ENCODE measurements at regions not wholly inside any gene's neighbourhood (a gene's known extent, or its start where the extent isn't known, plus 50 kb on each side); places are given as distances from the start of the nearest gene placed in this dataset.
A peak's percentile ranks its signal among the peaks of the same experiment; 100 is the strongest.

GRCh38 chr10:61320257-61320587 is 133.0 kb downstream of the TMEM26 start:
- no peak for DNase-seq (ENCODE audit: extremely low read depth in 1 of 11, low read depth in 9 of 11, low spot score in 4 of 11)

- no peak for DNase-seq (ENCODE audit: extremely low read depth in 1 of 11, low read depth in 9 of 11, low spot score in 4 of 11)
These were observed 133.6 kb downstream of the TMEM26 start for GRCh38 chr10:61319386-61320256.

- DNase-seq (ENCODE audit: extremely low read depth in 1 of 11, low read depth in 9 of 11, low spot score in 4 of 11): no peak
These were observed 134.8 kb downstream of the TMEM26 start for GRCh38 chr10:61318429-61318828.

- DNase-seq (ENCODE audit: extremely low read depth in 1 of 11, low read depth in 9 of 11, low spot score in 4 of 11): no peak
These were observed 135.5 kb downstream of the TMEM26 start for GRCh38 chr10:61317706-61318105.

- no peak for DNase-seq (ENCODE audit: extremely low read depth in 1 of 11, low read depth in 9 of 11, low spot score in 4 of 11)
These were observed 136.4 kb downstream of the TMEM26 start for GRCh38 chr10:61316676-61317265.

- DNase-seq (ENCODE audit: extremely low read depth in 1 of 11, low read depth in 9 of 11, low spot score in 4 of 11): no peak
These were observed 138.9 kb downstream of the TMEM26 start for GRCh38 chr10:61314273-61314672.

- no peak for DNase-seq (ENCODE audit: extremely low read depth in 1 of 11, low read depth in 9 of 11, low spot score in 4 of 11)
These were observed 139.7 kb downstream of the TMEM26 start for GRCh38 chr10:61313460-61313859.

- DNase-seq (ENCODE audit: extremely low read depth in 1 of 11, low read depth in 9 of 11, low spot score in 4 of 11): no peak
These were observed 148.4 kb downstream of the TMEM26 start for GRCh38 chr10:61304746-61305145.

GRCh38 chr10:61302124-61302523 is 151.1 kb downstream of the TMEM26 start:
- DNase-seq (ENCODE audit: extremely low read depth in 1 of 11, low read depth in 9 of 11, low spot score in 4 of 11): no peak

- no peak for DNase-seq (ENCODE audit: extremely low read depth in 1 of 11, low read depth in 9 of 11, low spot score in 4 of 11)
These were observed 151.6 kb downstream of the TMEM26 start for GRCh38 chr10:61301575-61301974.

- DNase-seq (ENCODE audit: extremely low read depth in 1 of 11, low read depth in 9 of 11, low spot score in 4 of 11): no peak
These were observed 153.3 kb downstream of the TMEM26 start for GRCh38 chr10:61299841-61300240.

- DNase-seq (ENCODE audit: extremely low read depth in 1 of 11, low read depth in 9 of 11, low spot score in 4 of 11): no peak
These were observed 154.0 kb downstream of the TMEM26 start for GRCh38 chr10:61299156-61299555.

GRCh38 chr10:61298194-61298593 is 155.0 kb downstream of the TMEM26 start:
- DNase-seq (ENCODE audit: extremely low read depth in 1 of 11, low read depth in 9 of 11, low spot score in 4 of 11): no peak

- DNase-seq (ENCODE audit: extremely low read depth in 1 of 11, low read depth in 9 of 11, low spot score in 4 of 11): no peak
These were observed 157.0 kb downstream of the TMEM26 start for GRCh38 chr10:61296161-61296560.

GRCh38 chr10:61294131-61294530 is 159.1 kb downstream of the TMEM26 start:
- DNase-seq (ENCODE audit: extremely low read depth in 1 of 11, low read depth in 9 of 11, low spot score in 4 of 11): no peak

GRCh38 chr10:61289813-61290212 is 163.4 kb downstream of the TMEM26 start:
- DNase-seq (ENCODE audit: extremely low read depth in 1 of 11, low read depth in 9 of 11, low spot score in 4 of 11): no peak

- no peak for DNase-seq (ENCODE audit: extremely low read depth in 1 of 11, low read depth in 9 of 11, low spot score in 4 of 11)
These were observed 166.5 kb downstream of the TMEM26 start for GRCh38 chr10:61286686-61287085.

GRCh38 chr10:61285749-61286148 is 167.4 kb downstream of the TMEM26 start:
- no peak for DNase-seq (ENCODE audit: extremely low read depth in 1 of 11, low read depth in 9 of 11, low spot score in 4 of 11)

GRCh38 chr10:61284222-61284890 is 168.8 kb downstream of the TMEM26 start:
- DNase-seq (ENCODE audit: extremely low read depth in 1 of 11, low read depth in 9 of 11, low spot score in 4 of 11): peak; percentile 33 to 71 (median 63)

- peak in 1 of 11 donors; percentile 12 for DNase-seq (ENCODE audit: extremely low read depth in 1 of 11, low read depth in 9 of 11, low spot score in 4 of 11)
These were observed 169.5 kb downstream of the TMEM26 start for GRCh38 chr10:61283481-61284221.

All from renal cortex interstitium (tissue), 11 donors.